ENCODE measurements at regions not wholly inside any gene's neighbourhood (a gene's known extent, or its start where the extent isn't known, plus 50 kb on each side); places are given as distances from the start of the nearest gene placed in this dataset.

GRCh38 chr5:155295111-155295510, 281.6 kb downstream of the KIF4B start:
- no peaks in the 10 kb centered on the region for H4K20me1 ChIP-seq (ENCODE audit: insufficient read depth, low read length)
- no peaks in the 10 kb centered on the region for H3K27me3 Mint-ChIP-seq (ENCODE audit: low read depth, unreplicated experiment)
- FAIRE-seq: no peak

GRCh38 chr5:155299386-155300005, 285.9 kb downstream of the KIF4B start:
- DNase-seq (ENCODE audit: low read depth): no peak
- Mint-ChIP-seq H3K4me3 (ENCODE audit: unreplicated experiment) (no peak overlapping the region), H3K36me3 (ENCODE audit: low read depth, unreplicated experiment) (no peaks in the 10 kb centered on the region), H3K9me3 (ENCODE audit: unreplicated experiment) (no peaks in the 10 kb centered on the region), H3K27me3 (ENCODE audit: low read depth, unreplicated experiment) (no peaks in the 10 kb centered on the region), H3K4me1 (ENCODE audit: low read depth, unreplicated experiment) (no peaks in the 10 kb centered on the region), H3K27ac (ENCODE audit: unreplicated experiment) (no peak overlapping the region)
- Histone ChIP-seq H3K27ac (ENCODE audit: low read depth, low read length) (no peak overlapping the region), H3K9ac (ENCODE audit: low read length) (no peak overlapping the region), H3K27me3 (ENCODE audit: insufficient read depth, low read length) (no peaks in the 10 kb centered on the region), H2AFZ (ENCODE audit: low read depth, low read length) (no peak overlapping the region), H3K9me3 (ENCODE audit: insufficient read depth, low read depth, low read length) (peaks cover 2% of the 10 kb centered on the region), H4K20me1 (ENCODE audit: insufficient read depth, low read length) (no peaks in the 10 kb centered on the region), H3K4me2 (ENCODE audit: low read length) (no peak overlapping the region), H3K4me1 (ENCODE audit: insufficient read depth, low read length) (no peaks in the 10 kb centered on the region), H3K79me2 (ENCODE audit: insufficient read depth, low read length) (no peaks in the 10 kb centered on the region), H3K36me3 (ENCODE audit: insufficient read depth, low read length) (no peaks in the 10 kb centered on the region), H3K4me3 (ENCODE audit: insufficient read depth, low read depth, low read length) (no peak overlapping the region)
- no peak for FAIRE-seq
- no peak for TF ChIP-seq EZH2 (IDR thresholded peaks at IDR 0.05; ENCODE audit: insufficient read depth, low read length)
- TF ChIP-seq CTCF (IDR thresholded peaks at IDR 0.05; ENCODE audit: insufficient read depth, low read depth, low read length): no peak

More at GRCh38 chr5:155295111-155295510, 281.6 kb downstream of the KIF4B start:
- no peak for TF ChIP-seq EZH2 (IDR thresholded peaks at IDR 0.05; ENCODE audit: insufficient read depth, low read length)
- no peak for TF ChIP-seq CTCF (IDR thresholded peaks at IDR 0.05; ENCODE audit: insufficient read depth, low read depth, low read length)
- H3K4me2 ChIP-seq (ENCODE audit: low read length): no peak overlapping the region
- Mint-ChIP-seq H3K36me3 (ENCODE audit: low read depth, unreplicated experiment) (no peaks in the 10 kb centered on the region), H3K4me1 (ENCODE audit: low read depth, unreplicated experiment) (peaks cover 2% of the 10 kb centered on the region), H3K9me3 (ENCODE audit: unreplicated experiment) (no peaks in the 10 kb centered on the region), H3K4me3 (ENCODE audit: unreplicated experiment) (no peak overlapping the region), H3K27ac (ENCODE audit: unreplicated experiment) (no peak overlapping the region)
- no peak for DNase-seq (ENCODE audit: low read depth)
- peaks cover 2% of the 10 kb centered on the region for H3K9me3 ChIP-seq (ENCODE audit: insufficient read depth, low read depth, low read length)
- no peaks in the 10 kb centered on the region for H3K79me2 ChIP-seq (ENCODE audit: insufficient read depth, low read length)
- H3K27ac ChIP-seq (ENCODE audit: low read depth, low read length): no peak overlapping the region
- no peak overlapping the region for H3K4me3 ChIP-seq (ENCODE audit: insufficient read depth, low read depth, low read length)
- no peaks in the 10 kb centered on the region for H3K36me3 ChIP-seq (ENCODE audit: insufficient read depth, low read length)
- no peak overlapping the region for H3K9ac ChIP-seq (ENCODE audit: low read length)
- no peaks in the 10 kb centered on the region for H3K4me1 ChIP-seq (ENCODE audit: insufficient read depth, low read length)
- no peaks in the 10 kb centered on the region for H3K27me3 ChIP-seq (ENCODE audit: insufficient read depth, low read length)
- no peak overlapping the region for H2AFZ ChIP-seq (ENCODE audit: low read depth, low read length)

GRCh38 chr5:155303120-155303519, 289.6 kb downstream of the KIF4B start:
- Histone ChIP-seq H3K4me1 (ENCODE audit: insufficient read depth, low read length) (no peaks in the 10 kb centered on the region), H3K4me2 (ENCODE audit: low read length) (no peak overlapping the region), H3K9ac (ENCODE audit: low read length) (no peak overlapping the region), H3K9me3 (ENCODE audit: insufficient read depth, low read depth, low read length) (no peaks in the 10 kb centered on the region), H3K27ac (ENCODE audit: low read depth, low read length) (no peak overlapping the region), H3K4me3 (ENCODE audit: insufficient read depth, low read depth, low read length) (no peak overlapping the region), H3K27me3 (ENCODE audit: insufficient read depth, low read length) (no peaks in the 10 kb centered on the region), H3K79me2 (ENCODE audit: insufficient read depth, low read length) (no peaks in the 10 kb centered on the region), H4K20me1 (ENCODE audit: insufficient read depth, low read length) (no peaks in the 10 kb centered on the region), H3K36me3 (ENCODE audit: insufficient read depth, low read length) (no peaks in the 10 kb centered on the region), H2AFZ (ENCODE audit: low read depth, low read length) (no peak overlapping the region)
- Mint-ChIP-seq H3K27me3 (ENCODE audit: low read depth, unreplicated experiment) (no peaks in the 10 kb centered on the region), H3K27ac (ENCODE audit: unreplicated experiment) (no peak overlapping the region), H3K4me3 (ENCODE audit: unreplicated experiment) (no peak overlapping the region), H3K9me3 (ENCODE audit: unreplicated experiment) (no peaks in the 10 kb centered on the region), H3K36me3 (ENCODE audit: low read depth, unreplicated experiment) (no peaks in the 10 kb centered on the region), H3K4me1 (ENCODE audit: low read depth, unreplicated experiment) (no peaks in the 10 kb centered on the region)
- TF ChIP-seq EZH2 (IDR thresholded peaks at IDR 0.05; ENCODE audit: insufficient read depth, low read length): no peak
- no peak for TF ChIP-seq CTCF (IDR thresholded peaks at IDR 0.05; ENCODE audit: insufficient read depth, low read depth, low read length)
- no peak for DNase-seq (ENCODE audit: low read depth)
- FAIRE-seq: no peak

Measured in astrocyte (in vitro differentiated cells and primary cell).